Right lobe of liver (tissue), 4 donors: ENCODE measurements at regions not wholly inside any gene's neighbourhood (a gene's known extent, or its start where the extent isn't known, plus 50 kb on each side); places are given as distances from the start of the nearest gene placed in this dataset.

Experiments used
- POLR2A ChIP-seq: fragments of 450-650 bp; IDR thresholded peaks from one replicate; pipeline ENCODE4 v1.6.1; 2017; ENCODE audit warnings: antibody characterized with exemption, mild to moderate bottlenecking
- TF ChIP-seq, protein P1 (sequence below), 4 donors: fragments of 200-600 bp in 3 of 4; fragments of 450-650 bp in 1 of 4; IDR thresholded peaks; one replicate each; pipeline versions ENCODE4 v1.5.1 to v1.8.0; 2016 to 2022; ENCODE audit warnings: antibody characterized with exemption in 4 of 4, mild to moderate bottlenecking in 2 of 4
- donor health status: DM: no; HTN: no; CAD: no.
- donor health status: DM: no; HTN: no; CAD: no.
- donor health status: DM: no; HTN: yes; CAD: no.

DNA sequence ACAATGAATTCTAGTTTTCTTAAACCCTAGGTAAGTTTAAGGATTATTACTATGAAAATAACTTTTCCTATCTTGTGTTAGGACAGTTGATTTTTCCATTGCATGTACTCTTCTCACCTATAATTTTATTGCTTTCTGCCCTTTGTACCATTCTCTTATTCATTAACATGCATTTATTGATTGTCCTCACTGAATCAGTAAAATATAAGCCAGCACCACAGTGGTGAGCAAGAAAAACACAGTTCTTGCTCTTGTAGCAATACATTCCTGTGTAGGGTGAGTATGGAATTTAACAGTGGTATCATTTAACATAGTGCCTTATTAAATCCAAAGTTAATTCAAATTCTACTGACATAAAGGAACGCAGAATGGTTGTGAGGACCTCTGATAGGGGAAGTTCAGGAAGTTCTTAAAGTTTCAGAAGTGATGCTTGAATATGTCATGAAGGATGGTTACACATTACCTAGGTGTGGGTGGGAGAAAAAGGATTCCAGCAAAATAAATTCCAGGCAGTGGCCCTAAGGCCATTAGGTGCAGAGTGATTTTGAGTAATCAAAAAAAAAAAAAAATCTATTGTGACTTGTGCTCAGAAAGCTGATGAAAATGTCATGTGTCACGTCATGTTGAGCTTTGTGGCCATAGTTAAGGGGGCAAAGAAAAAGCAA lies 104.7 kb upstream of the DSEL start:
- TF ChIP-seq, protein P1, sequence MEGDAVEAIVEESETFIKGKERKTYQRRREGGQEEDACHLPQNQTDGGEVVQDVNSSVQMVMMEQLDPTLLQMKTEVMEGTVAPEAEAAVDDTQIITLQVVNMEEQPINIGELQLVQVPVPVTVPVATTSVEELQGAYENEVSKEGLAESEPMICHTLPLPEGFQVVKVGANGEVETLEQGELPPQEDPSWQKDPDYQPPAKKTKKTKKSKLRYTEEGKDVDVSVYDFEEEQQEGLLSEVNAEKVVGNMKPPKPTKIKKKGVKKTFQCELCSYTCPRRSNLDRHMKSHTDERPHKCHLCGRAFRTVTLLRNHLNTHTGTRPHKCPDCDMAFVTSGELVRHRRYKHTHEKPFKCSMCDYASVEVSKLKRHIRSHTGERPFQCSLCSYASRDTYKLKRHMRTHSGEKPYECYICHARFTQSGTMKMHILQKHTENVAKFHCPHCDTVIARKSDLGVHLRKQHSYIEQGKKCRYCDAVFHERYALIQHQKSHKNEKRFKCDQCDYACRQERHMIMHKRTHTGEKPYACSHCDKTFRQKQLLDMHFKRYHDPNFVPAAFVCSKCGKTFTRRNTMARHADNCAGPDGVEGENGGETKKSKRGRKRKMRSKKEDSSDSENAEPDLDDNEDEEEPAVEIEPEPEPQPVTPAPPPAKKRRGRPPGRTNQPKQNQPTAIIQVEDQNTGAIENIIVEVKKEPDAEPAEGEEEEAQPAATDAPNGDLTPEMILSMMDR (IDR thresholded peaks at IDR 0.05), result no peak
- TF ChIP-seq POLR2A, result no peak
